Naive thymus-derived CD8-positive, alpha-beta T cell (primary cell): ENCODE measurements at regions not wholly inside any gene's neighbourhood (a gene's known extent, or its start where the extent isn't known, plus 50 kb on each side); places are given as distances from the start of the nearest gene placed in this dataset.
A peak's percentile ranks its signal among the peaks of the same experiment; 100 is the strongest.
"Not testable (repeated sequence)": the region's sequence is repeated elsewhere in the genome, so short reads cannot be mapped to it uniquely, and the experiment has no call there.

Source experiments
- ATAC-seq, 2 donors: fragments of 150-1000 bp; cut with Tn5 transposase in 1 of 2; sonication (Bioruptor Pico), chemical (Tn5 transposase) in 1 of 2; 1 replicate in 1 of 2; 2 replicates in 1 of 2; pipeline ENCODE4 v1.10.0; 2021; ENCODE audit warnings: mild to moderate bottlenecking in 2 of 2, moderate library complexity in 2 of 2
- POLR2A ChIA-PET: fragments of 350-600 bp; sonication (Branson Sonifier 250); formaldehyde crosslinking; loops from one replicate; lab custom pipeline; 2021; ENCODE audit warnings: antibody characterized with exemption; lab: Charles Lee
- DNase-seq, 10 donors: peaks; one replicate each; pipeline versions ENCODE4 v3.0.0 to v3.0.0-alpha.2; 2020 to 2022
- H3K27ac Mint-ChIP-seq, 10 donors: one replicate each; pipeline ENCODE4 v1.8.0; 2020 to 2022; ENCODE audit warnings: mild to moderate bottlenecking in 10 of 10, mixed read lengths in 10 of 10, moderate library complexity in 4 of 10, inconsistent platforms in 1 of 10
- H3K27me3 Mint-ChIP-seq, 5 donors: one replicate each; pipeline ENCODE4 v1.8.0; 2021 to 2022; ENCODE audit warnings: mixed read lengths in 5 of 5
- H3K36me3 Mint-ChIP-seq, 3 donors: one replicate each; pipeline ENCODE4 v1.8.0; 2020 to 2022; ENCODE audit warnings: mixed read lengths in 3 of 3, mild to moderate bottlenecking in 2 of 3, inconsistent platforms in 1 of 3
- H3K4me1 Mint-ChIP-seq, 4 donors: one replicate each; pipeline ENCODE4 v1.8.0; 2021 to 2022; ENCODE audit warnings: mixed read lengths in 4 of 4
- H3K4me3 Mint-ChIP-seq, 10 donors: one replicate each; pipeline ENCODE4 v1.8.0; 2020 to 2022; ENCODE audit warnings: mild to moderate bottlenecking in 10 of 10, mixed read lengths in 10 of 10, moderate library complexity in 6 of 10, inconsistent platforms in 1 of 10
- H3K9me3 Mint-ChIP-seq, 9 donors: one replicate each; pipeline ENCODE4 v1.8.0; 2020 to 2022; ENCODE audit warnings: mixed read lengths in 9 of 9, mild to moderate bottlenecking in 3 of 9, inconsistent platforms in 1 of 9, moderate library complexity in 1 of 9

GRCh38 chr6:56832225-56832624, 122.7 kb upstream of the BEND6 start:
- no peak for ATAC-seq
- H3K9me3 Mint-ChIP-seq: no peaks in the 10 kb centered on the region
- peaks cover 2 to 20% (median 13%) of the 10 kb centered on the region in 5 donors for H3K27me3 Mint-ChIP-seq
- no peaks in the 10 kb centered on the region for H3K4me1 Mint-ChIP-seq
- DNase-seq: no peak
- H3K36me3 Mint-ChIP-seq: peaks cover 0 to under 1% (median 0%) of the 10 kb centered on the region in 3 donors
- POLR2A ChIA-PET: no interaction called here
- no peak overlapping the region for H3K4me3 Mint-ChIP-seq
- H3K27ac Mint-ChIP-seq: no peak overlapping the region

- no peaks in the 10 kb centered on the region for H3K9me3 Mint-ChIP-seq
Observed at GRCh38 chr6:56831334-56831733, 123.6 kb upstream of the BEND6 start.

GRCh38 chr6:56827908-56828649, 126.8 kb upstream of the BEND6 start:
- peaks cover 0 to 18% (median 4%) of the 10 kb centered on the region in 5 donors for H3K27me3 Mint-ChIP-seq
- no peak overlapping the region for H3K4me3 Mint-ChIP-seq
- H3K36me3 Mint-ChIP-seq: no peaks in the 10 kb centered on the region
- H3K27ac Mint-ChIP-seq: peak overlapping the region in 1 of 10 donors; percentile 57
- DNase-seq: no peak
- H3K9me3 Mint-ChIP-seq: no peaks in the 10 kb centered on the region
- ATAC-seq: no peak
- POLR2A ChIA-PET: no interaction called here
- H3K4me1 Mint-ChIP-seq: no peaks in the 10 kb centered on the region

More at GRCh38 chr6:56831334-56831733, 123.6 kb upstream of the BEND6 start:
- H3K36me3 Mint-ChIP-seq: no peaks in the 10 kb centered on the region
- no peak overlapping the region for H3K4me3 Mint-ChIP-seq
- H3K27me3 Mint-ChIP-seq: peaks cover 1 to 15% (median 11%) of the 10 kb centered on the region in 5 donors
- no peaks in the 10 kb centered on the region for H3K4me1 Mint-ChIP-seq
- no peak for DNase-seq
- POLR2A ChIA-PET: no interaction called here
- no peak overlapping the region for H3K27ac Mint-ChIP-seq
- no peak for ATAC-seq

GRCh38 chr6:56824431-56824830, 130.5 kb upstream of the BEND6 start:
- H3K27ac Mint-ChIP-seq, H3K4me3 Mint-ChIP-seq, DNase-seq, H3K4me1 Mint-ChIP-seq, H3K9me3 Mint-ChIP-seq, H3K36me3 Mint-ChIP-seq, POLR2A ChIA-PET, ATAC-seq: not testable (repeated sequence)
- peaks cover 0 to 14% (median 3%) of the 10 kb centered on the region in 5 donors for H3K27me3 Mint-ChIP-seq

GRCh38 chr6:56821005-56821432, 133.9 kb upstream of the BEND6 start:
- Mint-ChIP-seq H3K27me3 (peaks cover 0 to 9% (median 3%) of the 10 kb centered on the region in 5 donors), H3K36me3 (no peaks in the 10 kb centered on the region), H3K4me3 (no peak overlapping the region), H3K4me1 (no peaks in the 10 kb centered on the region), H3K9me3 (no peaks in the 10 kb centered on the region), H3K27ac (no peak overlapping the region)
- POLR2A ChIA-PET: no interaction called here
- no peak for DNase-seq
- no peak for ATAC-seq

- no peak overlapping the region for H3K27ac Mint-ChIP-seq
- H3K4me1 Mint-ChIP-seq: no peaks in the 10 kb centered on the region
- POLR2A ChIA-PET: no interaction called here
Observed at GRCh38 chr6:56820060-56820459, 134.8 kb upstream of the BEND6 start.

GRCh38 chr6:56819604-56820003, 135.3 kb upstream of the BEND6 start:
- peaks cover 0 to 7% (median 2%) of the 10 kb centered on the region in 5 donors for H3K27me3 Mint-ChIP-seq

More at GRCh38 chr6:56820060-56820459, 134.8 kb upstream of the BEND6 start:
- peaks cover 0 to 7% (median 2%) of the 10 kb centered on the region in 5 donors for H3K27me3 Mint-ChIP-seq
- ATAC-seq (no peak), DNase-seq (no peak)
- H3K4me3 Mint-ChIP-seq: no peak overlapping the region
- H3K36me3 Mint-ChIP-seq: no peaks in the 10 kb centered on the region
- H3K9me3 Mint-ChIP-seq: no peaks in the 10 kb centered on the region

GRCh38 chr6:56816370-56816769, 138.5 kb upstream of the BEND6 start:
- H3K9me3 Mint-ChIP-seq: no peaks in the 10 kb centered on the region
- peaks cover 0 to 3% (median 0%) of the 10 kb centered on the region in 5 donors for H3K27me3 Mint-ChIP-seq
- POLR2A ChIA-PET: no interaction called here
- H3K36me3 Mint-ChIP-seq: no peaks in the 10 kb centered on the region
- H3K4me3 Mint-ChIP-seq: no peak overlapping the region
- no peaks in the 10 kb centered on the region for H3K4me1 Mint-ChIP-seq
- ATAC-seq (no peak), DNase-seq (no peak)
- no peak overlapping the region for H3K27ac Mint-ChIP-seq

More at GRCh38 chr6:56819604-56820003, 135.3 kb upstream of the BEND6 start:
- Mint-ChIP-seq H3K4me1 (no peaks in the 10 kb centered on the region), H3K27ac (no peak overlapping the region), H3K9me3 (no peaks in the 10 kb centered on the region), H3K4me3 (no peak overlapping the region), H3K36me3 (no peaks in the 10 kb centered on the region)
- POLR2A ChIA-PET: no interaction called here
- DNase-seq: no peak
- no peak for ATAC-seq

- DNase-seq: no peak
- no peaks in the 10 kb centered on the region for H3K36me3 Mint-ChIP-seq
- no peaks in the 10 kb centered on the region for H3K9me3 Mint-ChIP-seq
- H3K27me3 Mint-ChIP-seq: peaks cover 0 to 3% (median 0%) of the 10 kb centered on the region in 5 donors
- POLR2A ChIA-PET: no interaction called here
- no peak for ATAC-seq
- no peaks in the 10 kb centered on the region for H3K4me1 Mint-ChIP-seq
- no peak overlapping the region for H3K4me3 Mint-ChIP-seq
- no peak overlapping the region for H3K27ac Mint-ChIP-seq
Observed at GRCh38 chr6:56815436-56815835, 139.5 kb upstream of the BEND6 start.

GRCh38 chr6:56814802-56815201, 140.1 kb upstream of the BEND6 start:
- H3K36me3 Mint-ChIP-seq: no peaks in the 10 kb centered on the region
- no peak overlapping the region for H3K27ac Mint-ChIP-seq
- H3K27me3 Mint-ChIP-seq: peaks cover 0 to 3% (median 0%) of the 10 kb centered on the region in 5 donors
- no peaks in the 10 kb centered on the region for H3K4me1 Mint-ChIP-seq
- H3K9me3 Mint-ChIP-seq: no peaks in the 10 kb centered on the region
- DNase-seq (no peak), ATAC-seq (no peak)
- POLR2A ChIA-PET: no interaction called here
- H3K4me3 Mint-ChIP-seq: no peak overlapping the region

GRCh38 chr6:56814308-56814707, 140.6 kb upstream of the BEND6 start:
- Mint-ChIP-seq H3K36me3 (no peaks in the 10 kb centered on the region), H3K27ac (no peak overlapping the region), H3K4me1 (no peaks in the 10 kb centered on the region), H3K9me3 (no peaks in the 10 kb centered on the region), H3K27me3 (peaks cover 0 to 3% (median 0%) of the 10 kb centered on the region in 5 donors), H3K4me3 (no peak overlapping the region)
- ATAC-seq (no peak), DNase-seq (no peak)
- POLR2A ChIA-PET: no interaction called here

- H3K9me3 Mint-ChIP-seq, H3K4me1 Mint-ChIP-seq, H3K27ac Mint-ChIP-seq, DNase-seq, POLR2A ChIA-PET, ATAC-seq, H3K36me3 Mint-ChIP-seq, H3K4me3 Mint-ChIP-seq, H3K27me3 Mint-ChIP-seq: not testable (repeated sequence)
Observed at GRCh38 chr6:56812851-56813250, 142.1 kb upstream of the BEND6 start.

GRCh38 chr6:56808871-56809359, 146.0 kb upstream of the BEND6 start:
- Mint-ChIP-seq H3K27me3 (peaks cover 0 to 3% (median 0%) of the 10 kb centered on the region in 5 donors), H3K9me3 (no peaks in the 10 kb centered on the region), H3K27ac (no peak overlapping the region), H3K36me3 (no peaks in the 10 kb centered on the region), H3K4me3 (no peak overlapping the region), H3K4me1 (no peaks in the 10 kb centered on the region)
- no peak for DNase-seq
- ATAC-seq: no peak
- POLR2A ChIA-PET: interaction anchor here (0.6 kb wide), 1 partner anchor 11 kb away, joined by 3 read pairs; no protein-coding TSS in a partner anchor
